ENCODE measurements at regions not wholly inside any gene's neighbourhood (a gene's known extent, or its start where the extent isn't known, plus 50 kb on each side); places are given as distances from the start of the nearest gene placed in this dataset.

DNA sequence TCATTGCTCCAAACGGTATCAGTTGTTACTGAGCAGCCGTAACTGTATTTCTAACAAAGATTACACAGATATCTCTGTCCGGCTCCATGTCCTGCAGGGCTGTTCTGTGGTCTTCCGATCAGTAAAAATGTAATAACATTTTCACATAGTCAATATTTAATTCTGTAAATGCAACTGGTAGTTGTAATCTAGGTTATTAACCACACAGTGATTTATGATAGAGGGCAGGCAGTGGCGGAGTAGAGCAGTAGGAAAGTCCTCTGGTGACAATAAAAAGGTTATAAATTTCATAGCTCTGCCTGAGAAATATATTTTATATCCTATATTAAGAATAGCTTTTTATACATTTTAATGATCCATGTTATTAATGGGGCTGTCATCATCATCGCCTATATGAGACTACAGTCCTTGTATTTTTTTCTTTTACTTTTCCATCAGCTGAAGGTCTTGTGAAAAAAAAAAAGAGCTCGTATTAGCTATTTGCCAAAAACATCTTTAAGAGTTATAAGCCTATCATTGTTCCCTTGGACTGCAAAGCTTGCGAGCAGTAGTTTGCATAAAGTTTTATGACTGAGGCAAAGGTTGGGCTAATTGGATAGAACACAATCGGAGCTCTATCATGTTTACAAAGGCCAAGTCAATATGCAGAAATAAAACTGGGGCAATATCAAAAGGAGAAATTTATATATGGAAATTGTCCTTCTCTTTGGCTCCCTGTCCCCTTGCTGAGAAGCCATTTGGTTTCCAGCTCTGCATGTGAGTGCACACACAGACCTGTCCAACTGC lies 648.0 kb downstream of the IRX1 start:
- TF ChIP-seq EZH2phosphoT487 (IDR thresholded peaks at IDR 0.05; ENCODE audit: borderline replicate concordance, low read depth, low read length), result no peak
- TF ChIP-seq, protein P1, sequence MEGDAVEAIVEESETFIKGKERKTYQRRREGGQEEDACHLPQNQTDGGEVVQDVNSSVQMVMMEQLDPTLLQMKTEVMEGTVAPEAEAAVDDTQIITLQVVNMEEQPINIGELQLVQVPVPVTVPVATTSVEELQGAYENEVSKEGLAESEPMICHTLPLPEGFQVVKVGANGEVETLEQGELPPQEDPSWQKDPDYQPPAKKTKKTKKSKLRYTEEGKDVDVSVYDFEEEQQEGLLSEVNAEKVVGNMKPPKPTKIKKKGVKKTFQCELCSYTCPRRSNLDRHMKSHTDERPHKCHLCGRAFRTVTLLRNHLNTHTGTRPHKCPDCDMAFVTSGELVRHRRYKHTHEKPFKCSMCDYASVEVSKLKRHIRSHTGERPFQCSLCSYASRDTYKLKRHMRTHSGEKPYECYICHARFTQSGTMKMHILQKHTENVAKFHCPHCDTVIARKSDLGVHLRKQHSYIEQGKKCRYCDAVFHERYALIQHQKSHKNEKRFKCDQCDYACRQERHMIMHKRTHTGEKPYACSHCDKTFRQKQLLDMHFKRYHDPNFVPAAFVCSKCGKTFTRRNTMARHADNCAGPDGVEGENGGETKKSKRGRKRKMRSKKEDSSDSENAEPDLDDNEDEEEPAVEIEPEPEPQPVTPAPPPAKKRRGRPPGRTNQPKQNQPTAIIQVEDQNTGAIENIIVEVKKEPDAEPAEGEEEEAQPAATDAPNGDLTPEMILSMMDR (conservative IDR thresholded peaks at IDR 0.05; ENCODE audit: low read length), result no peak

DNA sequence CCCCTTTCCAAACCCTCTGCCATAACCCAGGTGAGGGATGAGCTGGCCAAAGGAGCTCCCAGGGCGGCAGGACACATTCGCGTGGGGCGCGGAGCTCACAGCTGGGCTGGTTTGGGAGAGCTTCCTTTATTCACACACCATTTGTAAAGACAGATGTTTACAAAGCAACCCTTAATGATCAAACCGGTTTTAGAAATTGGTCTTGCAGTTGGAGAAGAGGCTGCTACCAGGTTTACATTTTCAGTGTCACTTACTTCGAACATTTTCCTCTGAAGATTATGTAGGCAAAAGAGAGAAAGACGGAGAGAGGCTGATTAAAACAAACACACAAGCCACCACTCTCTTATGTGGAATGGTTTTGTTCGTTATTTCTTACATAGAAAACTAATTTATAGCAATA lies 648.7 kb downstream of the IRX1 start:
- ChIA-PET POLR2A (interaction anchor here (0.6 to 1.4 kb wide), 3 partner anchors 19 to 548 kb away, joined by 3 read pairs; no protein-coding TSS in a partner anchor), CTCF (ENCODE audit: unreplicated experiment) (no interaction called here)
- Histone ChIP-seq H3K27ac (ENCODE audit: low read depth, low read length, poor library complexity, severe bottlenecking) (no peak overlapping the region), H3K9me2 (ENCODE audit: insufficient read depth, low read length) (no peaks in the 10 kb centered on the region), H3K4me2 (ENCODE audit: low read length) (no peak overlapping the region), H2AFZ (ENCODE audit: low read length) (no peak overlapping the region), H3K79me2 (ENCODE audit: insufficient read depth, low read depth, low read length) (no peaks in the 10 kb centered on the region), H4K20me1 (ENCODE audit: insufficient read depth, low read length) (no peaks in the 10 kb centered on the region), H3K4me3 (ENCODE audit: low read depth, low read length, poor library complexity, severe bottlenecking) (no peak overlapping the region), H3K9me3 (ENCODE audit: low read length) (no peaks in the 10 kb centered on the region), H3K36me3 (ENCODE audit: insufficient read depth, low read length) (no peaks in the 10 kb centered on the region), H3K4me1 (ENCODE audit: insufficient read depth, low read length, poor library complexity, severe bottlenecking) (no peaks in the 10 kb centered on the region)
- no peak for DNase-seq (ENCODE audit: low spot score)
- BruUV-seq (replicated peaks), result no TSS peak
- intact Hi-C loops (cut with micrococcal nuclease; ENCODE audit: unreplicated experiment), result no loop called here
- TF ChIP-seq, protein P1 (conservative IDR thresholded peaks at IDR 0.05; ENCODE audit: low read length), result no peak
- TF ChIP-seq EZH2phosphoT487 (IDR thresholded peaks at IDR 0.05; ENCODE audit: borderline replicate concordance, low read depth, low read length), result no peak

More for the DNA sequence above, 648.0 kb downstream of the IRX1 start:
- ChIA-PET CTCF (ENCODE audit: unreplicated experiment) (no interaction called here), POLR2A (interaction anchor here (0.6 to 1.4 kb wide), 4 partner anchors 19 to 547 kb away, joined by 3 read pairs; no protein-coding TSS in a partner anchor)
- no peaks in the 10 kb centered on the region for H3K4me1 ChIP-seq (ENCODE audit: insufficient read depth, low read length, poor library complexity, severe bottlenecking)
- H3K36me3 ChIP-seq (ENCODE audit: insufficient read depth, low read length), result no peaks in the 10 kb centered on the region
- intact Hi-C loops (cut with micrococcal nuclease; ENCODE audit: unreplicated experiment), result no loop called here
- DNase-seq (ENCODE audit: low spot score), result no peak
- no peaks in the 10 kb centered on the region for H3K9me3 ChIP-seq (ENCODE audit: low read length)
- no peaks in the 10 kb centered on the region for H4K20me1 ChIP-seq (ENCODE audit: insufficient read depth, low read length)
- no peak overlapping the region for H3K27ac ChIP-seq (ENCODE audit: low read depth, low read length, poor library complexity, severe bottlenecking)
- BruUV-seq (replicated peaks), result no TSS peak
- no peak overlapping the region for H3K4me3 ChIP-seq (ENCODE audit: low read depth, low read length, poor library complexity, severe bottlenecking)
- no peaks in the 10 kb centered on the region for H3K9me2 ChIP-seq (ENCODE audit: insufficient read depth, low read length)
- H3K4me2 ChIP-seq (ENCODE audit: low read length), result no peak overlapping the region
- H3K79me2 ChIP-seq (ENCODE audit: insufficient read depth, low read depth, low read length), result no peaks in the 10 kb centered on the region
- H2AFZ ChIP-seq (ENCODE audit: low read length), result no peak overlapping the region

DNA sequence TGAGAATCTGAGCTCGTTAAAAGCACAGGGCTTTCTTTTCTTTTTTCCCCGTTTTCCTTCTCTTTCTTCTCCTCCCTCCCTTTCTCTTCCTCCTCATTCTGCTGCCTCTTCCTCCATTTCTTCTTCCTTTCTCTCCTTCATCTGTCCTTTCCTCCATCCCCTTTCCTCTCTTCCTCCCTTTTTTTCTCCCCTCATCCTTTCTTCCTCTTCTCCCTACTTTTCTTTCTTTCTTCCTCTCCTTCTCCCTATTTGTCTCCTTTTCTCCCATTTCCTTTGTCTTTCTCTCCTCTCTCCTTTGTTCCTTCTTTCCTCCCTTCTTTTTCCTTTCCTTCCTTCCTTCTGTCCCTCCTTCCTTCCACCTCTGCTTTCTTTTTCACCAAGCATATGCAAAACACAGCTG lies 649.4 kb downstream of the IRX1 start:
- no peak overlapping the region for H3K4me2 ChIP-seq (ENCODE audit: low read length)
- no peak overlapping the region for H3K27ac ChIP-seq (ENCODE audit: low read depth, low read length, poor library complexity, severe bottlenecking)
- CTCF ChIA-PET (ENCODE audit: unreplicated experiment), result no interaction called here
- intact Hi-C loops (cut with micrococcal nuclease; ENCODE audit: unreplicated experiment), result no loop called here
- POLR2A ChIA-PET, result interaction anchor here (0.6 kb wide), 1 partner anchor 123 kb away, joined by 3 read pairs; no protein-coding TSS in a partner anchor
- H4K20me1 ChIP-seq (ENCODE audit: insufficient read depth, low read length), result no peaks in the 10 kb centered on the region
- H3K9me2 ChIP-seq (ENCODE audit: insufficient read depth, low read length), result no peaks in the 10 kb centered on the region
- no peaks in the 10 kb centered on the region for H3K79me2 ChIP-seq (ENCODE audit: insufficient read depth, low read depth, low read length)
- BruUV-seq (replicated peaks), result no TSS peak
- H3K9me3 ChIP-seq (ENCODE audit: low read length), result no peaks in the 10 kb centered on the region
- H2AFZ ChIP-seq (ENCODE audit: low read length), result no peak overlapping the region
- H3K36me3 ChIP-seq (ENCODE audit: insufficient read depth, low read length), result no peaks in the 10 kb centered on the region
- TF ChIP-seq, protein P1 (conservative IDR thresholded peaks at IDR 0.05; ENCODE audit: low read length), result no peak
- TF ChIP-seq EZH2phosphoT487 (IDR thresholded peaks at IDR 0.05; ENCODE audit: borderline replicate concordance, low read depth, low read length), result no peak
- DNase-seq (ENCODE audit: low spot score), result no peak
- H3K4me3 ChIP-seq (ENCODE audit: low read depth, low read length, poor library complexity, severe bottlenecking), result no peak overlapping the region
- H3K4me1 ChIP-seq (ENCODE audit: insufficient read depth, low read length, poor library complexity, severe bottlenecking), result no peaks in the 10 kb centered on the region

Measured in OCI-LY7 (cell line).